Spleen (tissue), 11 donors: ENCODE measurements at regions not wholly inside any gene's neighbourhood (a gene's known extent, or its start where the extent isn't known, plus 50 kb on each side); places are given as distances from the start of the nearest gene placed in this dataset.

Experiments
- DNase-seq: peaks from one replicate; pipeline ENCODE4 v3.0.0-alpha.2; 2020
- H3K27ac ChIP-seq, 8 donors: fragments of 200-600 bp; sonication (generic) in 7 of 8; 1 replicate in 4 of 8; 2 replicates in 4 of 8; pipeline versions ENCODE4 v1.5.0 to v1.8.0; 2016 to 2021; ENCODE audit warnings: inconsistent platforms in 4 of 8, mild to moderate bottlenecking in 4 of 8, moderate library complexity in 1 of 8
- H3K27me3 ChIP-seq, 7 donors: fragments of 200-600 bp; sonication (generic) in 6 of 7; replicated peaks in 1 of 7; 1 replicate in 4 of 7; 2 replicates in 3 of 7; pipeline versions ENCODE4 v1.5.0 to v1.8.0; 2016 to 2021; ENCODE audit warnings: inconsistent platforms in 3 of 7, mild to moderate bottlenecking in 1 of 7
- H3K36me3 ChIP-seq, 6 donors: fragments of 200-600 bp; sonication (generic) in 5 of 6; 1 replicate in 4 of 6; 2 replicates in 2 of 6; pipeline versions ENCODE4 v1.5.0 to v1.8.0; 2016 to 2021; ENCODE audit warnings: inconsistent platforms in 2 of 6
- H3K4me1 ChIP-seq, 6 donors: fragments of 200-600 bp; sonication (generic) in 5 of 6; 1 replicate in 3 of 6; 2 replicates in 3 of 6; pipeline versions ENCODE4 v1.5.0 to v1.8.0; 2016 to 2021; ENCODE audit warnings: inconsistent platforms in 3 of 6
- H3K4me3 ChIP-seq, 8 donors: fragments of 200-600 bp; sonication (generic) in 7 of 8; 1 replicate in 4 of 8; 2 replicates in 4 of 8; pipeline versions ENCODE4 v1.5.0 to v1.8.0; 2016 to 2021; ENCODE audit warnings: inconsistent platforms in 4 of 8, mild to moderate bottlenecking in 4 of 8, moderate library complexity in 2 of 8
- H3K9me3 ChIP-seq, 8 donors: fragments of 200-600 bp; sonication (generic) in 7 of 8; 1 replicate in 4 of 8; 2 replicates in 4 of 8; pipeline versions ENCODE4 v1.5.0 to v1.8.0; 2016 to 2021; ENCODE audit warnings: inconsistent platforms in 4 of 8
- CTCF ChIP-seq, 11 experiments: fragments of 200-600 bp in 7 of 11; fragments of 450-650 bp in 4 of 11; sonication (generic) in 4 of 11; IDR thresholded peaks in 8 of 11; conservative IDR thresholded peaks in 3 of 11; 1 replicate in 7 of 11; 2 replicates in 4 of 11; pipeline versions ENCODE4 v1.4.0 to v1.8.0; 2016 to 2021; ENCODE audit warnings: antibody characterized with exemption in 11 of 11, inconsistent platforms in 4 of 11, mild to moderate bottlenecking in 1 of 11
- POLR2A ChIP-seq, 3 donors: fragments of 450-650 bp; IDR thresholded peaks; one replicate each; pipeline ENCODE4 v1.5.1; 2017; ENCODE audit warnings: antibody characterized with exemption in 3 of 3, mild to moderate bottlenecking in 1 of 3
- POLR2AphosphoS5 ChIP-seq, 3 donors: sonication (generic); formaldehyde crosslinking; IDR thresholded peaks; one replicate each; pipeline ENCODE4 v1.5.1; 2017; ENCODE audit warnings: antibody characterized with exemption in 3 of 3
- WGBS, 5 donors: extraction: QIAGEN DNeasy Blood & Tissue Kit in 3 of 5; methylation state at CpG; one replicate each; pipeline versions ENCODE4 v1.1.5 to v1.1.7; 2013 to 2018; 5-methylcytosine and 5-hydroxymethylcytosine counted together
- intact Hi-C: fragments of 100-400 bp; cut with DNase I; formaldehyde crosslinking; loops from one replicate; pipeline ENCODE4 v1.15.0; 2023; ENCODE audit warnings: low total_unique reads
- donor health status: healthy with polysubstance abuse.
- donor health status: DM: no; HTN: no; CAD: no; lungs with moderate emphysema.
- donor health status: DM: no; HTN: no; CAD: no.
- donor health status: Bipolar disorder and iron deficiency.
- donor health status: healthy.
- donor health status: DM: no; HTN: no; CAD: no.
- donor health status: DM: yes; HTN: yes; CAD: no.

GRCh38 chr6:98672681-98673475, 161.5 kb upstream of the POU3F2 start:
- 83 to 88% (median 87%) methylated on average over 1 of the region's 1 CpG for WGBS, 5 donors
- Histone ChIP-seq H3K4me3 (no peak overlapping the region), H3K4me1 (no peaks in the 10 kb centered on the region), H3K36me3 (no peaks in the 10 kb centered on the region), H3K9me3 (no peaks in the 10 kb centered on the region), H3K27ac (no peak overlapping the region), H3K27me3 (no peaks in the 10 kb centered on the region)
- intact Hi-C loops: no loop called here
- TF ChIP-seq CTCF (IDR thresholded peaks at IDR 0.05 in 8 of 11, conservative IDR thresholded peaks at IDR 0.05 in 3 of 11): no peak
- TF ChIP-seq POLR2AphosphoS5 (IDR thresholded peaks at IDR 0.05): no peak
- no peak for TF ChIP-seq POLR2A (IDR thresholded peaks at IDR 0.05)
- DNase-seq: no peak

- no peak for DNase-seq
- no peaks in the 10 kb centered on the region for H3K9me3 ChIP-seq
- no peak overlapping the region for H3K27ac ChIP-seq
- TF ChIP-seq POLR2A (IDR thresholded peaks at IDR 0.05) (no peak), CTCF (IDR thresholded peaks at IDR 0.05 in 8 of 11, conservative IDR thresholded peaks at IDR 0.05 in 3 of 11) (no peak)
- H3K36me3 ChIP-seq: no peaks in the 10 kb centered on the region
- intact Hi-C loops: no loop called here
- 48 to 76% (median 63%) methylated on average over 2 of the region's 2 CpGs for WGBS, 5 donors
- H3K4me3 ChIP-seq: no peak overlapping the region
- no peaks in the 10 kb centered on the region for H3K4me1 ChIP-seq
- H3K27me3 ChIP-seq: no peaks in the 10 kb centered on the region
Observed at GRCh38 chr6:98678481-98678880, 155.9 kb upstream of the POU3F2 start.

GRCh38 chr6:98686008-98686601, 148.3 kb upstream of the POU3F2 start:
- Histone ChIP-seq H3K27ac (no peak overlapping the region), H3K9me3 (no peaks in the 10 kb centered on the region), H3K4me3 (no peak overlapping the region), H3K27me3 (no peaks in the 10 kb centered on the region), H3K4me1 (no peaks in the 10 kb centered on the region), H3K36me3 (no peaks in the 10 kb centered on the region)
- DNase-seq: no peak
- 54 to 90% (median 83%) methylated on average over 1 of the region's 1 CpG for WGBS, 5 donors
- TF ChIP-seq CTCF (IDR thresholded peaks at IDR 0.05 in 8 of 11, conservative IDR thresholded peaks at IDR 0.05 in 3 of 11) (no peak), POLR2AphosphoS5 (IDR thresholded peaks at IDR 0.05) (no peak), POLR2A (IDR thresholded peaks at IDR 0.05) (no peak)
- intact Hi-C loops: no loop called here

GRCh38 chr6:98687752-98688151, 146.6 kb upstream of the POU3F2 start:
- TF ChIP-seq POLR2AphosphoS5 (IDR thresholded peaks at IDR 0.05): no peak
- TF ChIP-seq POLR2A (IDR thresholded peaks at IDR 0.05): no peak
- TF ChIP-seq CTCF (IDR thresholded peaks at IDR 0.05 in 8 of 11, conservative IDR thresholded peaks at IDR 0.05 in 3 of 11): no peak
- intact Hi-C loops: no loop called here
- Histone ChIP-seq H3K4me1 (no peaks in the 10 kb centered on the region), H3K4me3 (no peak overlapping the region), H3K27me3 (no peaks in the 10 kb centered on the region), H3K27ac (no peak overlapping the region), H3K36me3 (no peaks in the 10 kb centered on the region), H3K9me3 (no peaks in the 10 kb centered on the region)
- no peak for DNase-seq
- WGBS, 5 donors: 51 to 68% (median 66%) methylated on average over 4 of the region's 4 CpGs
